SK-N-SH treated with all-trans-retinoic acid at 6 μM for 48 hours (cell line): ENCODE measurements at regions not wholly inside any gene's neighbourhood (a gene's known extent, or its start where the extent isn't known, plus 50 kb on each side); places are given as distances from the start of the nearest gene placed in this dataset.
"Not testable (repeated sequence)": the region's sequence is repeated elsewhere in the genome, so short reads cannot be mapped to it uniquely, and the experiment has no call there.

Source experiments
- ATAC-seq: fragments of 200-7000 bp; cut with Tn5 transposase; 3 replicates; pipeline ENCODE4 v1.9.1; 2020; ENCODE audit warnings: mild to moderate bottlenecking, moderate library complexity
- ARNTL ChIP-seq: fragments of 450-650 bp; formaldehyde crosslinking; IDR thresholded peaks from 2 replicates; pipeline ENCODE4 v1.5.0; 2020; ENCODE audit warnings: low read depth, mild to moderate bottlenecking, moderate library complexity, borderline replicate concordance
- BACH2 ChIP-seq: fragments of 250-450 bp; sonication (Bioruptor Pico); IDR thresholded peaks from 2 replicates; pipeline ENCODE4 v1.9.0; 2021; ENCODE audit warnings: mild to moderate bottlenecking, borderline replicate concordance
- CSDC2 ChIP-seq: fragments of 250-450 bp; sonication (Bioruptor Pico); IDR thresholded peaks from 2 replicates; pipeline ENCODE4 v1.5.0; 2020; ENCODE audit warnings: mild to moderate bottlenecking, moderate library complexity
- CSRNP3 ChIP-seq: fragments of 250-450 bp; sonication (Bioruptor Pico); IDR thresholded peaks from 2 replicates; pipeline ENCODE4 v1.5.1; 2021; ENCODE audit warnings: mild to moderate bottlenecking, moderate library complexity
- ESRRG ChIP-seq: fragments of 250-450 bp; sonication (Bioruptor Pico); IDR thresholded peaks from 2 replicates; pipeline ENCODE4 v1.6.1; 2021; ENCODE audit warnings: mild to moderate bottlenecking
- GLIS3 ChIP-seq: fragments of 250-450 bp; sonication (Bioruptor Pico); IDR thresholded peaks from 2 replicates; pipeline ENCODE4 v1.5.0; 2020; ENCODE audit warnings: mild to moderate bottlenecking, moderate library complexity
- ISL1 ChIP-seq: fragments of 250-450 bp; sonication (Bioruptor Pico); IDR thresholded peaks from 2 replicates; pipeline ENCODE4 v2.1.2; 2022; ENCODE audit warnings: mild to moderate bottlenecking, moderate library complexity
- OSR1 ChIP-seq: fragments of 250-450 bp; sonication (Bioruptor Pico); IDR thresholded peaks from 2 replicates; pipeline ENCODE4 v1.8.0; 2022; ENCODE audit warnings: moderate library complexity, mild to moderate bottlenecking, inconsistent platforms
- PATZ1 ChIP-seq: fragments of 250-450 bp; sonication (Bioruptor Pico); IDR thresholded peaks from 2 replicates; pipeline ENCODE4 v1.8.0; 2020; ENCODE audit warnings: mild to moderate bottlenecking, moderate library complexity, borderline replicate concordance
- POU6F1 ChIP-seq: fragments of 250-450 bp; sonication (Bioruptor Pico); IDR thresholded peaks from 2 replicates; pipeline ENCODE4 v1.8.0; 2021; ENCODE audit warnings: low read depth, mild to moderate bottlenecking, moderate library complexity, borderline replicate concordance
- PPARA ChIP-seq: fragments of 250-450 bp; sonication (Bioruptor Pico); IDR thresholded peaks from 2 replicates; pipeline ENCODE4 v1.5.0; 2020; ENCODE audit warnings: mild to moderate bottlenecking, borderline replicate concordance
- RARB ChIP-seq: fragments of 250-450 bp; sonication (Bioruptor Pico); IDR thresholded peaks from 2 replicates; pipeline ENCODE4 v1.8.0; 2021; ENCODE audit warnings: mild to moderate bottlenecking, moderate library complexity
- SNAI2 ChIP-seq: fragments of 250-450 bp; sonication (Bioruptor Pico); IDR thresholded peaks from 2 replicates; pipeline ENCODE4 v1.5.0; 2020; ENCODE audit warnings: mild to moderate bottlenecking, moderate library complexity
- TCF4 ChIP-seq: fragments of 250-450 bp; sonication (Bioruptor Pico); IDR thresholded peaks from 2 replicates; pipeline ENCODE4 v1.8.0; 2021; ENCODE audit warnings: mild to moderate bottlenecking, moderate library complexity, borderline replicate concordance
- TSHZ2 ChIP-seq: fragments of 250-450 bp; sonication (Bioruptor Pico); IDR thresholded peaks from 2 replicates; pipeline ENCODE4 v1.5.0; 2020; ENCODE audit warnings: mild to moderate bottlenecking, moderate library complexity
- ZC3H10 ChIP-seq: fragments of 250-450 bp; sonication (Bioruptor Pico); IDR thresholded peaks from 2 replicates; pipeline ENCODE4 v1.5.1; 2021; ENCODE audit warnings: mild to moderate bottlenecking, moderate library complexity
- ZFP3 ChIP-seq: fragments of 250-450 bp; sonication (Bioruptor Pico); IDR thresholded peaks from 2 replicates; pipeline ENCODE4 v1.5.0; 2020; ENCODE audit warnings: mild to moderate bottlenecking, moderate library complexity
- ZFP30 ChIP-seq: fragments of 450-650 bp; formaldehyde crosslinking; IDR thresholded peaks from 2 replicates; pipeline ENCODE4 v1.5.0; 2022; ENCODE audit warnings: mild to moderate bottlenecking, moderate library complexity
- ZNF565 ChIP-seq: fragments of 450-650 bp; formaldehyde crosslinking; conservative IDR thresholded peaks from 2 replicates; pipeline ENCODE4 v1.5.0; 2020; ENCODE audit warnings: low read depth, mild to moderate bottlenecking, moderate library complexity
- ZNF70 ChIP-seq: fragments of 450-650 bp; formaldehyde crosslinking; IDR thresholded peaks from 2 replicates; pipeline ENCODE4 v1.5.0; 2020; ENCODE audit warnings: mild to moderate bottlenecking, moderate library complexity
- ZNF8 ChIP-seq: fragments of 450-650 bp; formaldehyde crosslinking; IDR thresholded peaks from 2 replicates; pipeline ENCODE4 v1.5.0; 2020; ENCODE audit warnings: mild to moderate bottlenecking, moderate library complexity

- no peak for TF ChIP-seq ZFP30
- TF ChIP-seq TCF4 = no peak
- TF ChIP-seq OSR1 (CRISPR knock-in tag) = no peak
- TF ChIP-seq PPARA (CRISPR knock-in tag) = no peak
- TF ChIP-seq ARNTL (CRISPR knock-in tag) = no peak
- no peak for TF ChIP-seq GLIS3
- TF ChIP-seq ZNF70 = no peak
- TF ChIP-seq BACH2 (CRISPR knock-in tag) = no peak
- TF ChIP-seq TSHZ2 = no peak
- TF ChIP-seq ZC3H10 = no peak
- TF ChIP-seq RARB (CRISPR knock-in tag) = no peak
- TF ChIP-seq ZNF565 (CRISPR knock-in tag) = no peak
- TF ChIP-seq CSDC2 (CRISPR knock-in tag) = no peak
- ATAC-seq = no peak
These were observed 523.2 kb downstream of the RMST start for GRCh38 chr12:97985834-97986233.

- ATAC-seq = not testable (repeated sequence)
These were observed 526.0 kb downstream of the RMST start for GRCh38 chr12:97988588-97988987.

GRCh38 chr12:97989366-97989940 is 525.9 kb upstream of the TMPO start:
- TF ChIP-seq TCF4 (no peak), BACH2 (CRISPR knock-in tag) (no peak), ISL1 (CRISPR knock-in tag) (no peak), GLIS3 (no peak), ZFP3 (no peak), POU6F1 (no peak), CSRNP3 (no peak), ESRRG (CRISPR knock-in tag) (no peak), ZNF8 (no peak), RARB (CRISPR knock-in tag) (no peak), ZNF565 (CRISPR knock-in tag) (no peak), TSHZ2 (no peak), SNAI2 (CRISPR knock-in tag) (no peak), PPARA (CRISPR knock-in tag) (no peak), PATZ1 (no peak)
- TF ChIP-seq, all 23 proteins: peak for 0
- no peak for ATAC-seq
